Loucy (cell line): ENCODE measurements at regions not wholly inside any gene's neighbourhood (a gene's known extent, or its start where the extent isn't known, plus 50 kb on each side); places are given as distances from the start of the nearest gene placed in this dataset.

ENCODE experiments used
- CTCF ChIP-seq: fragments of 200-600 bp; sonication (generic); conservative IDR thresholded peaks from 2 replicates; pipeline ENCODE4 v1.5.1; 2014; ENCODE audit warnings: mild to moderate bottlenecking, antibody characterized with exemption, low read length
- EZH2phosphoT487 ChIP-seq: fragments of 200-600 bp; IDR thresholded peaks from 2 replicates; pipeline ENCODE4 v1.6.1; 2018; ENCODE audit warnings: antibody characterized with exemption, mild to moderate bottlenecking, moderate library complexity, borderline replicate concordance

- TF ChIP-seq EZH2phosphoT487 (no peak), CTCF (no peak)
These were observed 158.5 kb upstream of the CLINT1 start for GRCh38 chr5:158017469-158017868.
